ENCODE measurements at regions not wholly inside any gene's neighbourhood (a gene's known extent, or its start where the extent isn't known, plus 50 kb on each side); places are given as distances from the start of the nearest gene placed in this dataset.

GRCh38 chr16:60310846-60311445 is 1576.8 kb upstream of the GOT2 start:
- ATAC-seq (no peak), DNase-seq (ENCODE audit: low read depth, low spot score) (no peak)
- Histone ChIP-seq H3K9me3 (ENCODE audit: control insufficient read depth, insufficient read depth, low read depth, low read length) (no peaks in the 10 kb centered on the region), H3K4me3 (ENCODE audit: low read depth in 2 of 2, low read length in 2 of 2) (no peak overlapping the region), H3K4me1 (ENCODE audit: control insufficient read depth, insufficient read depth, low read length) (no peaks in the 10 kb centered on the region), H3K27me3 (ENCODE audit: control insufficient read depth, insufficient read depth, low read length) (no peaks in the 10 kb centered on the region), H3K36me3 (ENCODE audit: control insufficient read depth, insufficient read depth, low read length) (no peaks in the 10 kb centered on the region), H3K27ac (ENCODE audit: low read length) (no peak overlapping the region)
- ChIA-PET CTCF (no interaction called here), POLR2A (no interaction called here)
- in situ Hi-C loops (cut with HindIII; ENCODE audit: low pct_unique_long_range_greater_than_20kb, low sequenced_read_pairs): no loop called here
- no TSS peak for BruUV-seq (replicated peaks)
- intact Hi-C loops (cut with micrococcal nuclease; ENCODE audit: unreplicated experiment): no loop called here
- TF ChIP-seq, protein P1, sequence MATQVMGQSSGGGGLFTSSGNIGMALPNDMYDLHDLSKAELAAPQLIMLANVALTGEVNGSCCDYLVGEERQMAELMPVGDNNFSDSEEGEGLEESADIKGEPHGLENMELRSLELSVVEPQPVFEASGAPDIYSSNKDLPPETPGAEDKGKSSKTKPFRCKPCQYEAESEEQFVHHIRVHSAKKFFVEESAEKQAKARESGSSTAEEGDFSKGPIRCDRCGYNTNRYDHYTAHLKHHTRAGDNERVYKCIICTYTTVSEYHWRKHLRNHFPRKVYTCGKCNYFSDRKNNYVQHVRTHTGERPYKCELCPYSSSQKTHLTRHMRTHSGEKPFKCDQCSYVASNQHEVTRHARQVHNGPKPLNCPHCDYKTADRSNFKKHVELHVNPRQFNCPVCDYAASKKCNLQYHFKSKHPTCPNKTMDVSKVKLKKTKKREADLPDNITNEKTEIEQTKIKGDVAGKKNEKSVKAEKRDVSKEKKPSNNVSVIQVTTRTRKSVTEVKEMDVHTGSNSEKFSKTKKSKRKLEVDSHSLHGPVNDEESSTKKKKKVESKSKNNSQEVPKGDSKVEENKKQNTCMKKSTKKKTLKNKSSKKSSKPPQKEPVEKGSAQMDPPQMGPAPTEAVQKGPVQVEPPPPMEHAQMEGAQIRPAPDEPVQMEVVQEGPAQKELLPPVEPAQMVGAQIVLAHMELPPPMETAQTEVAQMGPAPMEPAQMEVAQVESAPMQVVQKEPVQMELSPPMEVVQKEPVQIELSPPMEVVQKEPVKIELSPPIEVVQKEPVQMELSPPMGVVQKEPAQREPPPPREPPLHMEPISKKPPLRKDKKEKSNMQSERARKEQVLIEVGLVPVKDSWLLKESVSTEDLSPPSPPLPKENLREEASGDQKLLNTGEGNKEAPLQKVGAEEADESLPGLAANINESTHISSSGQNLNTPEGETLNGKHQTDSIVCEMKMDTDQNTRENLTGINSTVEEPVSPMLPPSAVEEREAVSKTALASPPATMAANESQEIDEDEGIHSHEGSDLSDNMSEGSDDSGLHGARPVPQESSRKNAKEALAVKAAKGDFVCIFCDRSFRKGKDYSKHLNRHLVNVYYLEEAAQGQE (IDR thresholded peaks at IDR 0.05; ENCODE audit: insufficient read depth in 1 of 2, low read depth in 2 of 2, low read length in 1 of 2): no peak
- TF ChIP-seq CTCF (IDR thresholded peaks at IDR 0.05) (no peak), SIN3A (IDR thresholded peaks at IDR 0.05; ENCODE audit: borderline replicate concordance, insufficient read depth, low read depth, low read length) (no peak), POLR2AphosphoS5 (IDR thresholded peaks at IDR 0.05; ENCODE audit: low read depth, low read length) (no peak), TCF7L2 (IDR thresholded peaks at IDR 0.05; ENCODE audit: low read depth, low read length) (no peak)

- Histone ChIP-seq H3K4me3 (ENCODE audit: low read depth in 2 of 2, low read length in 2 of 2) (no peak overlapping the region), H3K4me1 (ENCODE audit: control insufficient read depth, insufficient read depth, low read length) (no peaks in the 10 kb centered on the region), H3K9me3 (ENCODE audit: control insufficient read depth, insufficient read depth, low read depth, low read length) (no peaks in the 10 kb centered on the region), H3K27ac (ENCODE audit: low read length) (no peak overlapping the region), H3K27me3 (ENCODE audit: control insufficient read depth, insufficient read depth, low read length) (no peaks in the 10 kb centered on the region), H3K36me3 (ENCODE audit: control insufficient read depth, insufficient read depth, low read length) (no peaks in the 10 kb centered on the region)
- in situ Hi-C loops (cut with HindIII; ENCODE audit: low pct_unique_long_range_greater_than_20kb, low sequenced_read_pairs) (no loop called here), intact Hi-C loops (cut with micrococcal nuclease; ENCODE audit: unreplicated experiment) (no loop called here)
- CTCF ChIA-PET: no interaction called here
- no peak for DNase-seq (ENCODE audit: low read depth, low spot score)
- BruUV-seq (replicated peaks): no TSS peak
- no peak for TF ChIP-seq TCF7L2 (IDR thresholded peaks at IDR 0.05; ENCODE audit: low read depth, low read length)
- no peak for TF ChIP-seq CTCF (IDR thresholded peaks at IDR 0.05)
- TF ChIP-seq, protein P1 (IDR thresholded peaks at IDR 0.05; ENCODE audit: insufficient read depth in 1 of 2, low read depth in 2 of 2, low read length in 1 of 2): no peak
- no peak for TF ChIP-seq POLR2AphosphoS5 (IDR thresholded peaks at IDR 0.05; ENCODE audit: low read depth, low read length)
- TF ChIP-seq SIN3A (IDR thresholded peaks at IDR 0.05; ENCODE audit: borderline replicate concordance, insufficient read depth, low read depth, low read length): no peak
- POLR2A ChIA-PET: no interaction called here
- ATAC-seq: no peak
Measured at GRCh38 chr16:60304720-60305119, 1570.6 kb upstream of the GOT2 start.

Data from Panc1 (cell line).